ENCODE measurements at regions not wholly inside any gene's neighbourhood (a gene's known extent, or its start where the extent isn't known, plus 50 kb on each side); places are given as distances from the start of the nearest gene placed in this dataset.
"Not testable (repeated sequence)": the region's sequence is repeated elsewhere in the genome, so short reads cannot be mapped to it uniquely, and the experiment has no call there.

GRCh38 chr1:99444211-99444927 is 180.1 kb downstream of the PLPPR4 start:
- not testable (repeated sequence) for DNase-seq

- no peak for DNase-seq
Observed at GRCh38 chr1:99445071-99445470, 180.8 kb downstream of the PLPPR4 start.

- DNase-seq, result no peak
Observed at GRCh38 chr1:99445486-99445885, 181.2 kb downstream of the PLPPR4 start.

GRCh38 chr1:99447721-99448120 is 183.4 kb downstream of the PLPPR4 start:
- no peak for DNase-seq

- no peak for DNase-seq
Observed at GRCh38 chr1:99455760-99456159, 190.2 kb upstream of the PALMD start.

GRCh38 chr1:99456536-99456935 is 189.4 kb upstream of the PALMD start:
- no peak for DNase-seq

GRCh38 chr1:99457381-99458165 is 188.3 kb upstream of the PALMD start:
- DNase-seq, result no peak

GRCh38 chr1:99461499-99461898 is 184.4 kb upstream of the PALMD start:
- no peak for DNase-seq

GRCh38 chr1:99464738-99465137 is 181.2 kb upstream of the PALMD start:
- no peak for DNase-seq

GRCh38 chr1:99465176-99465900 is 180.6 kb upstream of the PALMD start:
- DNase-seq, result no peak

GRCh38 chr1:99467645-99468044 is 178.3 kb upstream of the PALMD start:
- DNase-seq, result no peak

GRCh38 chr1:99469550-99469971 is 176.4 kb upstream of the PALMD start:
- no peak for DNase-seq

- DNase-seq, result no peak
Observed at GRCh38 chr1:99472893-99473292, 173.0 kb upstream of the PALMD start.

- DNase-seq, result no peak
Observed at GRCh38 chr1:99474350-99474893, 171.5 kb upstream of the PALMD start.

GRCh38 chr1:99476058-99476457 is 169.9 kb upstream of the PALMD start:
- DNase-seq, result no peak

GRCh38 chr1:99481391-99481996 is 164.4 kb upstream of the PALMD start:
- peak; percentile 52 for DNase-seq

- no peak for DNase-seq
Observed at GRCh38 chr1:99482286-99482685, 163.6 kb upstream of the PALMD start.

- DNase-seq, result no peak
Observed at GRCh38 chr1:99482750-99483149, 163.2 kb upstream of the PALMD start.

GRCh38 chr1:99490031-99490430 is 155.9 kb upstream of the PALMD start:
- DNase-seq, result no peak

- no peak for DNase-seq
Observed at GRCh38 chr1:99496067-99496466, 149.8 kb upstream of the PALMD start.

GRCh38 chr1:99497690-99498089 is 148.2 kb upstream of the PALMD start:
- no peak for DNase-seq

- no peak for DNase-seq
Observed at GRCh38 chr1:99500541-99500940, 145.4 kb upstream of the PALMD start.

GRCh38 chr1:99501871-99502270 is 144.0 kb upstream of the PALMD start:
- no peak for DNase-seq
